ENCODE measurements at regions not wholly inside any gene's neighbourhood (a gene's known extent, or its start where the extent isn't known, plus 50 kb on each side); places are given as distances from the start of the nearest gene placed in this dataset.

GRCh38 chr12:111249018-111249370, 119.9 kb downstream of the PHETA1 start:
- TF ChIP-seq, protein P1, sequence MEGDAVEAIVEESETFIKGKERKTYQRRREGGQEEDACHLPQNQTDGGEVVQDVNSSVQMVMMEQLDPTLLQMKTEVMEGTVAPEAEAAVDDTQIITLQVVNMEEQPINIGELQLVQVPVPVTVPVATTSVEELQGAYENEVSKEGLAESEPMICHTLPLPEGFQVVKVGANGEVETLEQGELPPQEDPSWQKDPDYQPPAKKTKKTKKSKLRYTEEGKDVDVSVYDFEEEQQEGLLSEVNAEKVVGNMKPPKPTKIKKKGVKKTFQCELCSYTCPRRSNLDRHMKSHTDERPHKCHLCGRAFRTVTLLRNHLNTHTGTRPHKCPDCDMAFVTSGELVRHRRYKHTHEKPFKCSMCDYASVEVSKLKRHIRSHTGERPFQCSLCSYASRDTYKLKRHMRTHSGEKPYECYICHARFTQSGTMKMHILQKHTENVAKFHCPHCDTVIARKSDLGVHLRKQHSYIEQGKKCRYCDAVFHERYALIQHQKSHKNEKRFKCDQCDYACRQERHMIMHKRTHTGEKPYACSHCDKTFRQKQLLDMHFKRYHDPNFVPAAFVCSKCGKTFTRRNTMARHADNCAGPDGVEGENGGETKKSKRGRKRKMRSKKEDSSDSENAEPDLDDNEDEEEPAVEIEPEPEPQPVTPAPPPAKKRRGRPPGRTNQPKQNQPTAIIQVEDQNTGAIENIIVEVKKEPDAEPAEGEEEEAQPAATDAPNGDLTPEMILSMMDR (IDR thresholded peaks at IDR 0.05; ENCODE audit: insufficient read depth, low read depth, low read length), result no peak
- H3K4me3 ChIP-seq (ENCODE audit: low read depth, low read length), result no peak overlapping the region
- ChIA-PET CTCF (no interaction called here), POLR2A (no interaction called here)
- DNase-seq (ENCODE audit: low read depth), result no peak
- H3K36me3 ChIP-seq (ENCODE audit: control insufficient read depth, insufficient read depth, low read length), result no peaks in the 10 kb centered on the region
- H3K27me3 ChIP-seq (ENCODE audit: control insufficient read depth, insufficient read depth, low read length), result peaks cover 2% of the 10 kb centered on the region; the same call in 1 of the 2 replicates

DNA sequence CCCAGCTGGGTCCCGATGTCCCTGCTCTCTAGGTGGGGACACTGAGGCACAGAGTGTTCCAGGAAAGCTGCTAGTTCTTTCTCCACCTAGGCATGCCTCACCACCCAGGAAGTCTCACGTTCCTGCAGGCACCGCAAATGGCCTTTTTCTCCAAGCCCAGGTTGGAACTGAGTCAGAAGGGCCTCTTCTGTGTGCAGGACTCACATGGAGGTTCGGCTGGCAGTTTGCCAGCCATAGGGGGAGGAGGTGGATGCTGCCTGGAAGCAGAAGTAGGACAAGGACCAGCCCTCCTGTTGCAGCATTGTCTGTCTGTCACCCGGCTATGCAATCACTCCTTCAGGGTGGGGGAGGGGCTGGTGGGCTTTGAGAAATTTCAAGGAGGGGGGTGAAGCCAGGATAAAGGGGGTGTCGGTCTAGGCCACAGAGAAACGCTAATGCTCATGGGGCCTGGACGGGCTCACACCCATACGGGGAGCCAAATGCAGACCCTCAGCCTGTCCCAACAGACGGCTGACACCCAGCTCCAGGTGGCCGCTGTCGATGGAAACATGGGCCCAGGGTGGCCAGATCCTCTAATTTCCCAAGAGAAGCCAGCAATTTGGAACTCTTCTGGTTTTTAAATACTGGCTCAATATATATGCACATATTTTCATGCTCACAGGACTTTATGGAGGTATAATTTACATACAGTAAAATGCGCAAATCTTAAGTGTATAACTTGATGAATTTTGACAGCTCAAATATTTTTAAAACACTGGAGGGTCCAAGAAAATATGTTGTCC, 120.5 kb downstream of the PHETA1 start:
- TF ChIP-seq, protein P1 (IDR thresholded peaks at IDR 0.05; ENCODE audit: insufficient read depth, low read depth, low read length), result no peak
- Histone ChIP-seq H3K36me3 (ENCODE audit: control insufficient read depth, insufficient read depth, low read length) (no peaks in the 10 kb centered on the region), H3K4me3 (ENCODE audit: low read depth, low read length) (no peak overlapping the region), H3K27me3 (ENCODE audit: control insufficient read depth, insufficient read depth, low read length) (peaks cover 2% of the 10 kb centered on the region; the same call in 1 of the 2 replicates)
- ChIA-PET POLR2A (no interaction called here), CTCF (no interaction called here)
- DNase-seq (ENCODE audit: low read depth), result no peak

- POLR2A ChIA-PET, result no interaction called here
- DNase-seq (ENCODE audit: low read depth), result no peak
- H3K4me3 ChIP-seq (ENCODE audit: low read depth, low read length), result no peak overlapping the region
- TF ChIP-seq, protein P1 (IDR thresholded peaks at IDR 0.05; ENCODE audit: insufficient read depth, low read depth, low read length), result no peak
- H3K27me3 ChIP-seq (ENCODE audit: control insufficient read depth, insufficient read depth, low read length), result peaks cover 2% of the 10 kb centered on the region; the same call in 1 of the 2 replicates
- no peaks in the 10 kb centered on the region for H3K36me3 ChIP-seq (ENCODE audit: control insufficient read depth, insufficient read depth, low read length)
- CTCF ChIA-PET, result no interaction called here
These were observed 121.7 kb downstream of the PHETA1 start for GRCh38 chr12:111247083-111247783.

- TF ChIP-seq, protein P1 (IDR thresholded peaks at IDR 0.05; ENCODE audit: insufficient read depth, low read depth, low read length), result no peak
- ChIA-PET POLR2A (no interaction called here), CTCF (no interaction called here)
- H3K4me3 ChIP-seq (ENCODE audit: low read depth, low read length), result no peak overlapping the region
- DNase-seq (ENCODE audit: low read depth), result no peak
- H3K36me3 ChIP-seq (ENCODE audit: control insufficient read depth, insufficient read depth, low read length), result no peaks in the 10 kb centered on the region
- peaks cover 2% of the 10 kb centered on the region; the same call in 1 of the 2 replicates for H3K27me3 ChIP-seq (ENCODE audit: control insufficient read depth, insufficient read depth, low read length)
These were observed 122.4 kb downstream of the PHETA1 start for GRCh38 chr12:111246477-111247011.

- TF ChIP-seq, protein P1 (IDR thresholded peaks at IDR 0.05; ENCODE audit: insufficient read depth, low read depth, low read length), result no peak
- ChIA-PET CTCF (no interaction called here), POLR2A (no interaction called here)
These were observed 123.0 kb downstream of the PHETA1 start for GRCh38 chr12:111245701-111246476.

More at GRCh38 chr12:111245701-111246476, 123.0 kb downstream of the PHETA1 start:
- DNase-seq (ENCODE audit: low read depth), result no peak
- no peaks in the 10 kb centered on the region for H3K36me3 ChIP-seq (ENCODE audit: control insufficient read depth, insufficient read depth, low read length)
- no peak overlapping the region for H3K4me3 ChIP-seq (ENCODE audit: low read depth, low read length)
- peaks cover 2% of the 10 kb centered on the region; the same call in 1 of the 2 replicates for H3K27me3 ChIP-seq (ENCODE audit: control insufficient read depth, insufficient read depth, low read length)
